Fibroblast of the aortic adventitia (primary cell): ENCODE measurements at regions not wholly inside any gene's neighbourhood (a gene's known extent, or its start where the extent isn't known, plus 50 kb on each side); places are given as distances from the start of the nearest gene placed in this dataset.
"Not testable (repeated sequence)": the region's sequence is repeated elsewhere in the genome, so short reads cannot be mapped to it uniquely, and the experiment has no call there.

Experiments used
- DNase-seq: peaks from one replicate; pipeline ENCODE4 v3.0.0-alpha.2; 2010; ENCODE audit warnings: low read depth
- H3K4me3 ChIP-seq: 2 replicates; pipeline ENCODE4 v1.5.1; 2011; ENCODE audit warnings: low read depth, mild to moderate bottlenecking, control low read depth, low read length, moderate library complexity
- TF ChIP-seq, protein P1 (sequence below): IDR thresholded peaks from 2 replicates; pipeline ENCODE4 v1.5.1; 2011; ENCODE audit warnings: mild to moderate bottlenecking, low read length, control low read depth, inconsistent platforms; ENCODE audit not compliant: insufficient read depth

DNA sequence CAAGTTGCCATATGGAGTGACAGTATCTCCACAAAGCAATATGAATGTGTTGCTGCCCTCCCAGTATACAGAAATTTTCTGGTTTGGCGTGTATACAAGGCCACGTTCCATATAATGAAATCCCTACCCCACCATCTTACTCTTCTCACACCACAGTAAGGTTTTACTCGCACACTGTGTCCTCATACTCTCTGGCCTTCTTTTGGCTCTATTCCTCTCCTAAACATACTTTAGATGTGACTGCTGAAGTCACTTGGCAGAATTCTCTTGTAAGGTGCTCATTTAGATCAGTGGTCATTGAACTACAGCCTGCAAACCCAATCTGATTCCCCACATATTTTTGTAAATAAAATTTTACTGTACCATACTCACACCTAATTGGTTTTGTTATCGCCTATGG lies 123.2 kb downstream of the RFPL4B start:
- no peak for DNase-seq
- TF ChIP-seq, protein P1, sequence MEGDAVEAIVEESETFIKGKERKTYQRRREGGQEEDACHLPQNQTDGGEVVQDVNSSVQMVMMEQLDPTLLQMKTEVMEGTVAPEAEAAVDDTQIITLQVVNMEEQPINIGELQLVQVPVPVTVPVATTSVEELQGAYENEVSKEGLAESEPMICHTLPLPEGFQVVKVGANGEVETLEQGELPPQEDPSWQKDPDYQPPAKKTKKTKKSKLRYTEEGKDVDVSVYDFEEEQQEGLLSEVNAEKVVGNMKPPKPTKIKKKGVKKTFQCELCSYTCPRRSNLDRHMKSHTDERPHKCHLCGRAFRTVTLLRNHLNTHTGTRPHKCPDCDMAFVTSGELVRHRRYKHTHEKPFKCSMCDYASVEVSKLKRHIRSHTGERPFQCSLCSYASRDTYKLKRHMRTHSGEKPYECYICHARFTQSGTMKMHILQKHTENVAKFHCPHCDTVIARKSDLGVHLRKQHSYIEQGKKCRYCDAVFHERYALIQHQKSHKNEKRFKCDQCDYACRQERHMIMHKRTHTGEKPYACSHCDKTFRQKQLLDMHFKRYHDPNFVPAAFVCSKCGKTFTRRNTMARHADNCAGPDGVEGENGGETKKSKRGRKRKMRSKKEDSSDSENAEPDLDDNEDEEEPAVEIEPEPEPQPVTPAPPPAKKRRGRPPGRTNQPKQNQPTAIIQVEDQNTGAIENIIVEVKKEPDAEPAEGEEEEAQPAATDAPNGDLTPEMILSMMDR = no peak
- H3K4me3 ChIP-seq = no peak overlapping the region

DNA sequence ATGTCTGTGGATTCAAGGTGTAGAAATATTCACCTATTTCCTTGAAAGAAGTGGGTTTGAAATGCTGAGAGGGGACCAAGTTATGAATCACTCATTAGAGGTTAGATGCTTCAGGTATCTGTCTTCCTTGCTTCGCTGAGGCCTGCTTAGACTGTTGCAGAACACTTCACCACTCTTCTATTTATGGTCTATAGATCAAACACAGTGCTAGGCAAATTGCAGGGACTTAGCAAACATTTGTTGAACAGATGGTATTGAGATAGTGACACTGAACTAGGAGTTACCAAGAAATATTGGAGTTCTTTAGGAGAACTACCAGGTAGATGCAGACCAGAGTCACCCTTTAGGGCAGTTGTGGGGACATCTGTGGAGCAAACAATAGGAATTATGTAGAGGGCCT lies 123.8 kb downstream of the RFPL4B start:
- no peak for DNase-seq
- TF ChIP-seq, protein P1 = no peak

DNA sequence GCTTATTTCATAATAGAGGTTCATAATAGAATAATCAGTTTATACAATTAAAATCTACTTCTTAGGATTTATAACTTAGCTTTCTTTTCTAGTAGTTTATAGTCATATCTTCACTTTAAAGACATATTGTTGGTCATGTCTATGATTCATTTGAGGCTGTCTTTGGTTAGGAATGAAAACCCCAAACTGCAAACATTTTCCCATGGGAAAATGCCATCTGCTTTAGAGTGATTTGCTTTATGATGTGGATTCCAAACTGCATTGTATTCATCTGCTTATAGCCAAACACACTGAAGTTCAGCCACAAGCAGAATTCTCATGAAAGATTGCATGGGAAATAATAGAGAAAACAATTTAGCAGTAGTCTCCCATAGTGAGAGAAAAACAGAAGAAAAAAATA lies 128.0 kb downstream of the RFPL4B start:
- peak; percentile 12 for DNase-seq
- no peak overlapping the region for H3K4me3 ChIP-seq
- TF ChIP-seq, protein P1 = no peak

More for the DNA sequence above, 123.8 kb downstream of the RFPL4B start:
- no peak overlapping the region for H3K4me3 ChIP-seq

DNA sequence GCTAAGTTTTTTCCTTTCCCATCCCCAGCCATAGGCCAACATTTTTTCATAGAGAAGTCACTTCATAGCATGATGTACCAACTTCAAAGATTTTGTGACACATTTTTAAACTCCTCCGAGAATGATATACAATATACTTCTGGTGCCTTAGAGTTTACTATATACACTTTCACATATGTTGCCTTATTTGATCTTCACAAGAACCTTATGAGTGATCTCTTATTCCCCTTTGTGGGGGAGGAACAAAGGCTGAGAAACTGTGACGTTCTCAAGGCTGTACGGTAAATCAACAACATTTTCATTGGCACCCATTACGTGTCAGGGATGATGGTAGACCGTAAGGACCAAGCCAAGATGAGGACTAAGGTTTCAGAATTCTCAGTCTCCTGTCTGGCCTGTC lies 130.0 kb downstream of the RFPL4B start:
- no peak overlapping the region for H3K4me3 ChIP-seq
- TF ChIP-seq, protein P1 = no peak
- no peak for DNase-seq

DNA sequence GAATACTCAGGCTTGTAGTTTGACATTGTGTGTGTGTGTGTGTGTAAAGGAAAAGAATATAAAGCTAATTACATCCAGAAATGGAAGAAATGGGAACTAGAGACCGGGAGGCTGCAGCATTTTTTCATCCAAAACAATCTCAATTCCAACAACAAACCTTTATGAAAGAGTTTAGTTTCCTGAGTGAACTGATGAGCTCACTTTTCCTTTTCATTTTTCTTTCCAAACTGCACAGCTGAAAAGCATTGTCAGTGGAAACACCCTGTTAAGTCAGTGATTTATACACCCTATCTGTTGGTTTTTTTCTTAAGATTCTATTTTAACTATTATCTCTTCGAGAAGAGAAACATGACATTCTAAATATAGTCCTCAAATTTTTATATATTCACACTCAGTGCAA lies 130.9 kb downstream of the RFPL4B start:
- no peak overlapping the region for H3K4me3 ChIP-seq
- TF ChIP-seq, protein P1 = no peak
- DNase-seq = no peak

DNA sequence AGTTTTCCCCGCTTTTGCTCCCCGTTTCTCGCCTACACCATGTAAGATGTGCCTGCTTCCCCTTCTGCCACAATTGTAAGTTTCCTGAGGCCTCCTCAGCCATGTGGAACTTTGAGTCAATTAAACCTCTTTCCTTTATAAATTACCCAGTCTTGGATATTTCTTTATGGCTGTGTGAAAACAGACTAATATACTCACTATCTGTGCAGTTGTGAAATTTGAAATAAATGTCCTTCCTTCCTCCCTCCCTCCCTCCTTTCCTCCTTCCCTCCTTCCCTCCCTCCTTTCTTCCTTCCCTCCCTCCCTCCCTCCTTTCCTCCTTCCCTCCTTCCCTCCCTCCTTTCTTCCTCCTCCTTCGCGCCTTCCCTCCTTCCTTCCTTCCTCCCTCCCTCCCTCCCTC lies 132.8 kb downstream of the RFPL4B start:
- H3K4me3 ChIP-seq, DNase-seq: not testable (repeated sequence)

DNA sequence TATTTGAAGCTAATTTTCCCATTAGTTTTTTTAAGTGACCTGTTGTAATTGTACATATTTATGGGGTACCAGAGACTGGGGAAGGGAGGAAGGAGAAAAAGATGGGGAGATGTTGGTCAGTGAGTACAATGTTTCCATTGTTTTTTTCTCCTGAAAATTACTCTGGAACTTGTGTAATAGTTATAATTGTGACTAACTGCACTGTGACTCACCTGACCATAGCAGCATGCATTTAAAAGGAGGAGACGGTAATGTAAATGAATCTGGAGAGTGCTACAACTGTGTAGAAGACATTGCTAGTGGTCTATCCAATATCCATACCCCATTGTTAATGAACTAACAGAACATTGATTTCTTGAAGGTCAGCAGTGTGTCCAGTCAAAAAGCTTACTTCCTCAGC lies 133.4 kb downstream of the RFPL4B start:
- no peak overlapping the region for H3K4me3 ChIP-seq
- TF ChIP-seq, protein P1 = no peak
- DNase-seq = no peak
